HFF-Myc (cell line): ENCODE measurements at regions not wholly inside any gene's neighbourhood (a gene's known extent, or its start where the extent isn't known, plus 50 kb on each side); places are given as distances from the start of the nearest gene placed in this dataset.

Experiments used
- DNase-seq: peaks from one replicate; pipeline ENCODE4 v3.0.0-alpha.2; 2011; ENCODE audit warnings: low read depth; ENCODE audit errors: extremely low read depth
- H3K4me3 ChIP-seq: replicated peaks from 2 replicates; pipeline ENCODE4 v1.5.1; 2011; ENCODE audit warnings: low read depth, mild to moderate bottlenecking, control low read depth, low read length
- TF ChIP-seq, protein P1 (sequence below): IDR thresholded peaks from 2 replicates; pipeline ENCODE4 v1.5.1; 2012; ENCODE audit warnings: mild to moderate bottlenecking, low read depth, low read length, control low read depth; ENCODE audit errors: missing control alignments

DNA sequence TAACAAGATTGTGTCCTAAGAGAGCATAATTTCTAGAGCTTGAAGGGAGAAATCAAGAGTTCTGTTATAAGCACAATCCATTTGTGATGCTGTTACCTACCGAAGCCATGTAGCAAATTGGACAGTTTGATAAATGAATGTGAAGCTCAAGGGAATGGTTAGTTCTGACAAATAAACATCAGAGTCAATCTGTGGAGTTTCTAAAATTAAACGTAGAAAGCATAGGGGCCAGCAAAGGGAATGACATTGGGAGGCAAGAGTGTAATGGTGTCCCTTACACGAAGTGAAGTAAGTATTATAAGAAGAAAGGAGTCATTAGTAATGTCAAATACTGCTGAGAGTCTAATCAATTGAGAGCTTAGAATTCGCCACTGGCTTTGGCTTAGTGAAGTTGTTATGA lies 200.2 kb upstream of the SLITRK1 start:
- TF ChIP-seq, protein P1, sequence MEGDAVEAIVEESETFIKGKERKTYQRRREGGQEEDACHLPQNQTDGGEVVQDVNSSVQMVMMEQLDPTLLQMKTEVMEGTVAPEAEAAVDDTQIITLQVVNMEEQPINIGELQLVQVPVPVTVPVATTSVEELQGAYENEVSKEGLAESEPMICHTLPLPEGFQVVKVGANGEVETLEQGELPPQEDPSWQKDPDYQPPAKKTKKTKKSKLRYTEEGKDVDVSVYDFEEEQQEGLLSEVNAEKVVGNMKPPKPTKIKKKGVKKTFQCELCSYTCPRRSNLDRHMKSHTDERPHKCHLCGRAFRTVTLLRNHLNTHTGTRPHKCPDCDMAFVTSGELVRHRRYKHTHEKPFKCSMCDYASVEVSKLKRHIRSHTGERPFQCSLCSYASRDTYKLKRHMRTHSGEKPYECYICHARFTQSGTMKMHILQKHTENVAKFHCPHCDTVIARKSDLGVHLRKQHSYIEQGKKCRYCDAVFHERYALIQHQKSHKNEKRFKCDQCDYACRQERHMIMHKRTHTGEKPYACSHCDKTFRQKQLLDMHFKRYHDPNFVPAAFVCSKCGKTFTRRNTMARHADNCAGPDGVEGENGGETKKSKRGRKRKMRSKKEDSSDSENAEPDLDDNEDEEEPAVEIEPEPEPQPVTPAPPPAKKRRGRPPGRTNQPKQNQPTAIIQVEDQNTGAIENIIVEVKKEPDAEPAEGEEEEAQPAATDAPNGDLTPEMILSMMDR = no peak
- H3K4me3 ChIP-seq = no peak overlapping the region
- no peak for DNase-seq

DNA sequence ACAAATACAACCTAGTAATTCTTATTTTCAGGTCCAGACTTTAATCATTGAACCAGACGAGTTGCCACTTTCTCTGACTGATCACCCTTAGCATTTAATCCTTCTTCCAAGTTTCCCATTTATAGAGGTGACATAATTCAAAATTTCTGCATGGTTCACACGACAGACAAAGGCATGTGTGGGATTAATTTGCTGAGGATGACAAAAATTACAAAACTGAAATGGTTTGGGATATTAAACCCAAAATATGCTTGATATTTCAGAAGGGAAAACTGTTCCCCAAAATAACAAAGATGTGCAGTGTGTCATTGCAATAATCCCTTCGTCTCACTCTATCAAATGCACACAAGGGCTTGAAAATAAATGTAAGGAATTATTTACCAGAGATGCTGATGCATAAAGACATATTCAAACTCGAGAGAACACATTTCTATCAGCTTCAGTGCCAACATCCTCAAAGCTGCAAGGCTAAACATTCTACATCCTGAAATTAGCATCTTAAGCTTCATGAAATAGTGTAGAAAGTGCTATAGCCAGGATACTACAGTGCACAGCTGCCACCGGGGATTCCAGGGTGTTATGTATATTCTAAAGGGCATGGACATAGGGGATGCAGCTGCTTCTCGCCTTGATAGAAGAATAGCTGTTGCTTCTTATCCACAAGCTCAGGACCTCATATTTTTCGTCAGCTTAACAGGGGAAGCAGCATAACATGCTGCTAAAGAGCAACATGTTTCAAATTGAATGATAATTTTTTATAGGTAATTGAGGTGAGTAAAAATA lies 198.7 kb upstream of the SLITRK1 start:
- no peak for DNase-seq
- H3K4me3 ChIP-seq = no peak overlapping the region
- TF ChIP-seq, protein P1 = no peak

DNA sequence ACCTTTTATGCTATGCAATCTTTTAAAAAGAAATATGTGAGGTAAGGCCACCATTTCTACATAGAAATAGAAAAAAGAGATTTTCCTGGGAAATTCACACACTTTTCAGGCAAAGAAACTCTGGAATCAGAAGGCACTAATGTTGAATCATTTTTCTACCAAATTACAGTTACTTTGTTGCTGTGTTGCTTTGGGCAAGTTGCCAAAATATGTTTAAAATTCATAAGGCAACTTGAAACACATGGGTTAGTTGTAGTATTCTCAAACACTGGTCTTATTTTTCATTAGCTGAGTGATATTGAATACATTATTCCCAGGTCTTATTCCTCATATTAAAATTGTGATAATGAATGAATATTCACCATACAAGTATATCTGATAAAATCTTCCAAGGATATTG lies 195.0 kb upstream of the SLITRK1 start:
- H3K4me3 ChIP-seq = no peak overlapping the region
- TF ChIP-seq, protein P1 = no peak
- DNase-seq = no peak

DNA sequence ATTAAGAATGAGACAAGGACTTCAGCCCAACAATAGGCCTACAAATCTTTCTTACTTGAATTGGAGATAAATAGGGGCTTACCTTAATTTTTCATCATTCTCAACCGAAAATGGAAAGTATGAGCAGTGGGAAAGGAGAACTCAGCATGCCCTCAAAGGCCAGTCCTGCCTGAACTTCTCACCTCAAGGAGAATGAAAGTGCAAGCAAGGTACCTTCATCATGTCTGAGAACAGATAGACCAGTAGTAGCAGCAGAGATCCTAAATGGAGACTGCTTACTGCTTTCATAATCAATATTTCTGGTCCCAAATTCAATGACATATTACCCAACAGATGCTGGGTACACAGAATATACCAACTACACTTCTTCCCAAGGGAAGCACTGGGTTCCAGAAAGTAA lies 194.0 kb upstream of the SLITRK1 start:
- no peak overlapping the region for H3K4me3 ChIP-seq
- no peak for DNase-seq
- TF ChIP-seq, protein P1 = no peak

DNA sequence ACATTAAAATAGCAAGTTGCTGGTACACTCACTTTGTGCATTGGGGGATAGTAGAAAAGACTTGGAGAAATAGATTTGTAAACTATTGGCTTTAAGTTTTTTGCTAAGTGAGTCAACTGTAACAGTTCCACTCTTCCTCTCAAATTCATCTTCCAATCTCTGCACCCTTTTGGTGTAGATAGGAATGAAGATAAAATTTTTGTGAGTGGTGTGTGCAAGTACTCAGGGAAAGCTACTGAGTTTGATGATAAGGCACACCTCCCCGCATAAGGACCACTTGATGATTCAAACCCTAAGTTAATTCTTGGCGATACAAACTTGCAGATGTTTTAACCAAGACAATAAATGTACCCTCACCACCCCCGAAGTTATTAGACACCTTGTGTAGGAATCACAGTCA lies 168.3 kb upstream of the SLITRK1 start:
- TF ChIP-seq, protein P1 = no peak
- no peak overlapping the region for H3K4me3 ChIP-seq
- no peak for DNase-seq

DNA sequence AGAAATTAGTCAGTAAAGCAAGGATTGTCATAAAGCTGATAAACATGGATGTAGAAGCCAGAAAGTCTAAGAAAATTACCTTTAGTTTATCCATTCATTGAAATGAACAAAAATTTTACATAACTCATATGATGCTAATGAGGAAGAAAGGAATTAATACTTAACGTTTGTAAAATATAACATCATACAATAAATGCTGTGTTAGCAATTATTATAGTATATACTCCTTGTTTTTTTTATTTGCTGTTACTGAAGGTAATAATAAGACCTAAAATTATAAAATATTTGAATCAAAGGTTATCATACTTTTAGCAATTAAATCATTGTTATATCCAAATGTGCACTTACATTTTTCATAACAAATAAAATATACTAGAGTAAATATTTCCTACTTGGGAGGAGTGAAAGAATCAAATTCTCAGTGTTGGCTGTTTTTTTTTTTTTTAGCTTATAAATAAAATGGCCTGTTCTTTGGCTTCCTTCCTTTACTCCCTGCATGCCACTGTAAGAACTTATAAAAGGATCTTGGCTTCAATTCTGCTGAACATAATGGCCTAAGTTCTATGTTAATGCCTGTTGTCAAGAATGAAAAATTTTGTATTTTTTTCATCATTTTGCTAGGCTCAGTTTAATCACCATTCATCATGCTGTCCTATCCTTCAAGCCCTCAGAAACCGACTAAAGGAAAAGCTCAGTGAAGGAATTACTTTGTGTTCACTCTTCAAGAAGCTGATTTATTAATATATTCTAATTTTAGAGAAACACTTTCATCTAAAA lies 167.4 kb upstream of the SLITRK1 start:
- H3K4me3 ChIP-seq = no peak overlapping the region
- TF ChIP-seq, protein P1 = no peak
- no peak for DNase-seq
